T-cell (primary cell): ENCODE measurements at regions not wholly inside any gene's neighbourhood (a gene's known extent, or its start where the extent isn't known, plus 50 kb on each side); places are given as distances from the start of the nearest gene placed in this dataset.

Experiments used
- ATAC-seq, 4 experiments: fragments of 200-7000 bp in 3 of 4; fragments of 150-1000 bp in 1 of 4; cut with Tn5 transposase; replicated peaks in 1 of 4; 1 replicate in 3 of 4; 2 replicates in 1 of 4; pipeline ENCODE4 v1.10.0; 2021; ENCODE audit warnings: moderate library complexity in 3 of 4, mild to moderate bottlenecking in 2 of 4, moderate number of reproducible peaks in 1 of 4
- CTCF ChIA-PET, 2 donors: fragments of 300-600 bp; sonication (Branson Sonifier 250); formaldehyde crosslinking; loops; one replicate each; lab custom pipeline; 2022; ENCODE audit warnings: antibody characterized with exemption in 2 of 2; lab: Charles Lee
- POLR2A ChIA-PET, 2 donors: fragments of 300-600 bp; sonication (Branson Sonifier 250); formaldehyde crosslinking; loops; one replicate each; lab custom pipeline; 2022; ENCODE audit warnings: antibody characterized with exemption in 2 of 2; lab: Charles Lee
- DNase-seq, 35 experiments: peaks; one replicate each; pipeline versions ENCODE4 v3.0.0 to v3.0.0-alpha.2; 2013 to 2023
- H3K27ac ChIP-seq: one replicate; pipeline ENCODE4 v1.5.1; 2013; ENCODE audit warnings: low read length
- H3K27me3 ChIP-seq, 2 experiments: replicated peaks in 1 of 2; 1 replicate in 1 of 2; 2 replicates in 1 of 2; pipeline versions ENCODE4 v1.6.1 to v1.7.0; 2013; ENCODE audit warnings: low read length in 1 of 2, mixed read lengths in 1 of 2; ENCODE audit not compliant: control insufficient read depth in 2 of 2, insufficient read depth in 2 of 2; ENCODE audit errors: extremely low read depth in 1 of 2
- H3K36me3 ChIP-seq, 2 donors: 1 replicate in 1 of 2; 2 replicates in 1 of 2; pipeline versions ENCODE4 v1.6.1 to v1.7.0; 2013; ENCODE audit warnings: low read length in 1 of 2; ENCODE audit not compliant: control insufficient read depth in 2 of 2, insufficient read depth in 1 of 2; ENCODE audit errors: extremely low read depth in 1 of 2
- H3K4me1 ChIP-seq, 2 experiments: 1 replicate in 1 of 2; 2 replicates in 1 of 2; pipeline versions ENCODE4 v1.6.1 to v1.7.0; 2013; ENCODE audit warnings: low read length in 2 of 2, mixed read lengths in 1 of 2; ENCODE audit not compliant: insufficient read depth in 2 of 2, control insufficient read depth in 1 of 2; ENCODE audit errors: extremely low read depth in 1 of 2
- H3K4me3 ChIP-seq, 2 donors: 1 replicate in 1 of 2; 2 replicates in 1 of 2; pipeline versions ENCODE4 v1.5.1 to v1.7.0; 2013; ENCODE audit warnings: mild to moderate bottlenecking in 2 of 2, low read length in 1 of 2, moderate library complexity in 1 of 2; ENCODE audit not compliant: control insufficient read depth in 1 of 2; ENCODE audit errors: extremely low read depth in 1 of 2
- H3K9me3 ChIP-seq: 2 replicates; pipeline ENCODE4 v1.7.0; 2013
- H3K27ac Mint-ChIP-seq, 2 donors: one replicate each; pipeline ENCODE4 v1.8.0; 2020 to 2021; ENCODE audit warnings: mild to moderate bottlenecking in 2 of 2, mixed read lengths in 2 of 2
- H3K27me3 Mint-ChIP-seq, 2 donors: one replicate each; pipeline ENCODE4 v1.8.0; 2021 to 2022; ENCODE audit warnings: mixed read lengths in 2 of 2
- H3K36me3 Mint-ChIP-seq: one replicate; pipeline ENCODE4 v1.8.0; 2021; ENCODE audit warnings: mixed read lengths
- H3K4me1 Mint-ChIP-seq, 3 donors: one replicate each; pipeline ENCODE4 v1.8.0; 2020 to 2022; ENCODE audit warnings: mixed read lengths in 3 of 3, mild to moderate bottlenecking in 1 of 3
- H3K4me3 Mint-ChIP-seq, 3 donors: one replicate each; pipeline ENCODE4 v1.8.0; 2020 to 2022; ENCODE audit warnings: mild to moderate bottlenecking in 3 of 3, mixed read lengths in 3 of 3, moderate library complexity in 3 of 3
- H3K9me3 Mint-ChIP-seq, 3 donors: one replicate each; pipeline ENCODE4 v1.8.0; 2020 to 2022; ENCODE audit warnings: mixed read lengths in 3 of 3
- WGBS: methylation state at CpG from one replicate; pipeline ENCODE4 v1.1.5; 2013; ENCODE audit warnings: missing lambda C conversion rate; ENCODE audit not compliant: insufficient coverage; 5-methylcytosine and 5-hydroxymethylcytosine counted together

GRCh38 chr4:187149229-187149945 lies 425.7 kb upstream of the FAT1 start:
- H3K4me3 ChIP-seq = no peak overlapping the region
- ChIA-PET CTCF (no interaction called here), POLR2A (no interaction called here)
- Mint-ChIP-seq H3K9me3 (peaks cover 4 to 22% (median 14%) of the 10 kb centered on the region in 3 donors), H3K27me3 (no peaks in the 10 kb centered on the region), H3K36me3 (no peaks in the 10 kb centered on the region), H3K27ac (no peak overlapping the region), H3K4me1 (no peaks in the 10 kb centered on the region), H3K4me3 (no peak overlapping the region)
- ATAC-seq (no peak), DNase-seq (no peak)
- no peaks in the 10 kb centered on the region for H3K9me3 ChIP-seq
- no peak overlapping the region for H3K27ac ChIP-seq
- WGBS = 79% methylated on average over 4 of the region's 8 CpGs
- H3K27me3 ChIP-seq = no peaks in the 10 kb centered on the region
- no peaks in the 10 kb centered on the region for H3K4me1 ChIP-seq
- H3K36me3 ChIP-seq = no peaks in the 10 kb centered on the region

GRCh38 chr4:187157380-187157958 lies 433.8 kb upstream of the FAT1 start:
- H3K36me3 Mint-ChIP-seq = no peaks in the 10 kb centered on the region
- ChIA-PET POLR2A (no interaction called here), CTCF (no interaction called here)
- no peaks in the 10 kb centered on the region for H3K27me3 Mint-ChIP-seq
- H3K27me3 ChIP-seq = no peaks in the 10 kb centered on the region
- no peak for ATAC-seq
- DNase-seq = no peak
- 94% methylated on average over 17 of the region's 21 CpGs for WGBS
- no peaks in the 10 kb centered on the region for H3K4me1 ChIP-seq
- H3K9me3 Mint-ChIP-seq = peaks cover 13 to 23% (median 19%) of the 10 kb centered on the region in 3 donors
- no peaks in the 10 kb centered on the region for H3K36me3 ChIP-seq
- H3K27ac Mint-ChIP-seq = no peak overlapping the region
- H3K9me3 ChIP-seq = no peaks in the 10 kb centered on the region
- no peak overlapping the region for H3K4me3 ChIP-seq
- no peak overlapping the region for H3K27ac ChIP-seq
- H3K4me1 Mint-ChIP-seq = no peaks in the 10 kb centered on the region
- no peak overlapping the region for H3K4me3 Mint-ChIP-seq

- POLR2A ChIA-PET = no interaction called here
These were observed 434.3 kb upstream of the FAT1 start for GRCh38 chr4:187158003-187158402.

DNA sequence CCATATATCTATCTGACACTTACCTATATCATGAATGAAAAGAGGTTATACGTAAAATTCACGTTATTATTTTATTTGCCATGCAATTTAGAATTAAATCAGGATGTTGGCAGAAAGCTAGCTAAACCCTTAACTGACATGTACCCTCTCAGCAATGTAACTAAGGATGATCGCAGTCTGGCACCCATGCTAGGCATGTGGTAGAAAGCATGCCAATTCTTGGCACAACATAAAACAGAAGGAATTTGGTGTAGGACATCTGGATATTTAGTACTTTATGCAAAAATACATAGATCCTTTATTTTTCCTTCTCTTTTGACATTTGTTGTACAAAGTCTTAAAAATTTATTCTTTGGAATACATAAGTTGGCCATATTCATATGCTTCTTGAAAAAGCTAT lies 436.8 kb upstream of the FAT1 start:
- Mint-ChIP-seq H3K9me3 (peaks cover 10 to 32% (median 11%) of the 10 kb centered on the region in 3 donors), H3K4me3 (no peak overlapping the region), H3K27me3 (no peaks in the 10 kb centered on the region), H3K36me3 (no peaks in the 10 kb centered on the region), H3K27ac (no peak overlapping the region), H3K4me1 (no peaks in the 10 kb centered on the region)
- no peaks in the 10 kb centered on the region for H3K9me3 ChIP-seq
- ChIA-PET CTCF (no interaction called here), POLR2A (no interaction called here)
- ATAC-seq = no peak
- no peaks in the 10 kb centered on the region for H3K4me1 ChIP-seq
- H3K27me3 ChIP-seq = no peaks in the 10 kb centered on the region
- no peak overlapping the region for H3K27ac ChIP-seq
- no peaks in the 10 kb centered on the region for H3K36me3 ChIP-seq
- no peak overlapping the region for H3K4me3 ChIP-seq
- WGBS = no CpG with 5 or more reads among the region's 3 CpGs
- DNase-seq = no peak

More at GRCh38 chr4:187158003-187158402, 434.3 kb upstream of the FAT1 start:
- Histone ChIP-seq H3K9me3 (no peaks in the 10 kb centered on the region), H3K27me3 (no peaks in the 10 kb centered on the region), H3K4me1 (no peaks in the 10 kb centered on the region), H3K27ac (no peak overlapping the region), H3K36me3 (no peaks in the 10 kb centered on the region), H3K4me3 (no peak overlapping the region)
- no peak for DNase-seq
- Mint-ChIP-seq H3K27ac (no peak overlapping the region), H3K27me3 (no peaks in the 10 kb centered on the region), H3K9me3 (peaks cover 13 to 23% (median 19%) of the 10 kb centered on the region in 3 donors), H3K4me1 (no peaks in the 10 kb centered on the region), H3K36me3 (no peaks in the 10 kb centered on the region), H3K4me3 (no peak overlapping the region)
- ATAC-seq = no peak
- CTCF ChIA-PET = no interaction called here
- WGBS = 81% methylated on average over 10 of the region's 10 CpGs

DNA sequence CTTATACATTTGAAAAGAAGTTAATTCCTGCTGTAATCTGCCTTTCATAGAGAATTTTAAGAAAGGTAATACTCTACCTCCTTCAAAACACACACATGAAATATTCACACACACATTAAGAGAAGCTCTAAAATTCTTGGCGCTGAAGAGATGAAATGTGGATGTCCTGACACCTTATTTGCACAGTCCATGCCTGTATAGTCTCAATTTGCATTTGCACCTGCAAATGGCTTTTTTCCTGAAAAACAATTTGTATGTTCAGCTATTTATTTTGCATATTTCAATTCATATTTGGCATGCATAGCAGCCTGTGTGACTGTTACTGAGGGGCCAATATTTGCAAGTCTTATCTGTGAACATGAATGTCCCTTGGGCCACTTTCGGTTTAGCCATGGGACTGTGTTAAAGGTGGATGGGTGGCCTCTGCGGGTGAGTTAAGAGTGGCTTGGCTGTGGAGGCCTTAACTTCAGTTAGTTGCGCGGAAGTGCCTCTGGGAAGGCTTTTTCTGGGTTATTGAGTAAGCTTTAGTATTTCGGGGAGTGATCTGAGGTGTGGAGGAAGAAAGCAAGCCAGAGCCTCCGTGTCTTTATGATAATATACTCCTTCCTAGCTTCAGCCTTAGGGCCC lies 443.3 kb upstream of the FAT1 start:
- peaks cover 0 to 20% (median 19%) of the 10 kb centered on the region in 3 donors for H3K9me3 Mint-ChIP-seq
- no peak overlapping the region for H3K27ac Mint-ChIP-seq
- ChIA-PET POLR2A (interaction anchor here in 1 of 2 donors (0.6 kb wide), 1 partner anchor 1148 kb away, joined by 3 read pairs; no protein-coding TSS in a partner anchor), CTCF (no interaction called here)
- no peaks in the 10 kb centered on the region for H3K27me3 ChIP-seq
- no peaks in the 10 kb centered on the region for H3K36me3 Mint-ChIP-seq
- no peak overlapping the region for H3K27ac ChIP-seq
- DNase-seq (no peak), ATAC-seq (no peak)
- no peaks in the 10 kb centered on the region for H3K4me1 ChIP-seq
- no peaks in the 10 kb centered on the region for H3K36me3 ChIP-seq
- H3K9me3 ChIP-seq = no peaks in the 10 kb centered on the region
- WGBS = 91% methylated on average over 3 of the region's 7 CpGs
- no peaks in the 10 kb centered on the region for H3K4me1 Mint-ChIP-seq
- no peaks in the 10 kb centered on the region for H3K27me3 Mint-ChIP-seq
- H3K4me3 ChIP-seq = no peak overlapping the region
- no peak overlapping the region for H3K4me3 Mint-ChIP-seq

DNA sequence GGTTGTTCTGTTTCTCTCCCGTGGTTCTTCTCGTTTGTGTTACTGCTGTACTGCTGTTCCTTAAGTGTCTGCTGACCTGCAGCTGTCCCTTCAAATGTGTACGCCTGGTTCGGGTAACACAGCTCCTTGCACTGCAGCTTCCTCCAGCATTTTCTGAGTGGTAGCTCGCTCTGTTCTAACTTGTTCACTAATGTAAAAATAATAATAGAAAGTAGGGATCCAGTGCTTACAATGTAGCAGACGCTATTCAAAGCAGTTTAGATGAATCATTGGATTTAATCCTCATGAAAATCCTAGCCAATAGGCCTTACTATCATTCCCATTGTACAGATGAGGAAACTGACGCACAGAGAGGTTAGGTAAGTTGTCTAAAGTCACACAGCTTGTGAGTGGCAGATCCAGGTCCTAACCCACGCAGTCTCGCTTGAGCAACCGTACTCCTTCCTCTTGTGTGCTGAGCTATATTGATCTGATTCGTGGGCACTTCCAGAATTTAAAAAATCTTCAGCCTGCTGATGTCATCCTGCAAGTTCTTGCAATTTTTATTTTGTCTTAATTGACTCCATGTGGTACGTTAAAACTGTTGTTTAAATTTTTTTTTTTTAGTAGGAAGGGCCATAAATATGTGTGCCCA lies 448.2 kb upstream of the FAT1 start:
- no peaks in the 10 kb centered on the region for H3K4me1 Mint-ChIP-seq
- DNase-seq = no peak
- no peak for ATAC-seq
- no peaks in the 10 kb centered on the region for H3K36me3 Mint-ChIP-seq
- Histone ChIP-seq H3K27me3 (no peaks in the 10 kb centered on the region), H3K27ac (no peak overlapping the region), H3K4me1 (no peaks in the 10 kb centered on the region), H3K36me3 (no peaks in the 10 kb centered on the region), H3K4me3 (no peak overlapping the region), H3K9me3 (no peaks in the 10 kb centered on the region)
- CTCF ChIA-PET = no interaction called here
- H3K27ac Mint-ChIP-seq = no peak overlapping the region
- H3K27me3 Mint-ChIP-seq = no peaks in the 10 kb centered on the region
- no peak overlapping the region for H3K4me3 Mint-ChIP-seq
- WGBS = 51% methylated on average over 8 of the region's 12 CpGs
- POLR2A ChIA-PET = no interaction called here
- H3K9me3 Mint-ChIP-seq = peaks cover 0 to 22% (median 13%) of the 10 kb centered on the region in 3 donors
